ENCODE measurements at regions not wholly inside any gene's neighbourhood (a gene's known extent, or its start where the extent isn't known, plus 50 kb on each side); places are given as distances from the start of the nearest gene placed in this dataset.

- TF ChIP-seq EWSR1 (IDR thresholded peaks at IDR 0.05; ENCODE audit: borderline replicate concordance, low read depth, partially characterized antibody) (no peak), JUND (IDR thresholded peaks at IDR 0.05; ENCODE audit: borderline replicate concordance, low read depth, low read length) (no peak), JUND (tag; IDR thresholded peaks at IDR 0.05; ENCODE audit: borderline replicate concordance, low read depth, low read length) (no peak), ARHGAP35 (IDR thresholded peaks at IDR 0.05; ENCODE audit: partially characterized antibody) (no peak), ZNF311 (CRISPR knock-in tag; IDR thresholded peaks at IDR 0.05) (no peak), RB1 (IDR thresholded peaks at IDR 0.05; ENCODE audit: low read depth) (no peak), ZBTB26 (CRISPR knock-in tag; IDR thresholded peaks at IDR 0.05) (no peak), TAF1 (IDR thresholded peaks at IDR 0.05; ENCODE audit: control insufficient read depth, extremely low read depth, insufficient read depth, low read length, severe bottlenecking) (no peak), POLR2AphosphoS5 (IDR thresholded peaks at IDR 0.05; ENCODE audit: control insufficient read depth, insufficient read depth, low read depth, low read length) (no peak), ZNF140 (CRISPR knock-in tag; IDR thresholded peaks at IDR 0.05) (no peak), RAD51 (IDR thresholded peaks at IDR 0.05; ENCODE audit: borderline replicate concordance, low read depth) (no peak)
Observed at GRCh38 chr1:182122256-182122912, 60.9 kb upstream of the ZNF648 start.

Data from K562 (cell line).